ENCODE measurements at regions not wholly inside any gene's neighbourhood (a gene's known extent, or its start where the extent isn't known, plus 50 kb on each side); places are given as distances from the start of the nearest gene placed in this dataset.
"Not testable (repeated sequence)": the region's sequence is repeated elsewhere in the genome, so short reads cannot be mapped to it uniquely, and the experiment has no call there.

DNA sequence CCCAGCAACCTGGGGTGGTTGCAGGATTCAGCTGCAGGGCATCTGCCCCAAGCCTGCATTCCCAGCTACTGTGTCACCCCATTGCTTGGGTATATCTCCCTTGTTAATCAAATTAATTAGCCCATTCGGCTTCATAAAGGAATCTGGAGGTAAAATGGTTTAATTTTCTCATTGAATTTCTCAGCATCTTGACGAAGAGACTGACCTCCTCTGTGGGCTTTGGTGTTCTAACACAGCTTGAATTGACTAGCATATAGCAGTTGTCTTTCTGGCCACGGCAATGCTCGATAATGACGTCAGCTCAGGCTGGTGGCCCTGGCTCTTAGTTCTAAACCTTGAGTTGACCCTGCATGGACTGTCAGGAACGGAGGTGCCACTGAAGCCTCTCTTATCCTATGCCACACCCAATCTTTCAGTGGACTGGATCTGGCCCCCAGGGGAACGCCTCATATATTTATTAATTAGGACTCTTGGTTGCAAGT, 72.4 kb downstream of the MSX2 start:
- DNase-seq (ENCODE audit: low spot score): no peak
- TF ChIP-seq CTCF (IDR thresholded peaks at IDR 0.05; ENCODE audit: extremely low read depth, missing control alignments): no peak

- no peak for DNase-seq (ENCODE audit: low spot score)
- no peak for TF ChIP-seq CTCF (IDR thresholded peaks at IDR 0.05; ENCODE audit: extremely low read depth, missing control alignments)
These were observed 70.7 kb downstream of the MSX2 start for GRCh38 chr5:174794931-174795672.

DNA sequence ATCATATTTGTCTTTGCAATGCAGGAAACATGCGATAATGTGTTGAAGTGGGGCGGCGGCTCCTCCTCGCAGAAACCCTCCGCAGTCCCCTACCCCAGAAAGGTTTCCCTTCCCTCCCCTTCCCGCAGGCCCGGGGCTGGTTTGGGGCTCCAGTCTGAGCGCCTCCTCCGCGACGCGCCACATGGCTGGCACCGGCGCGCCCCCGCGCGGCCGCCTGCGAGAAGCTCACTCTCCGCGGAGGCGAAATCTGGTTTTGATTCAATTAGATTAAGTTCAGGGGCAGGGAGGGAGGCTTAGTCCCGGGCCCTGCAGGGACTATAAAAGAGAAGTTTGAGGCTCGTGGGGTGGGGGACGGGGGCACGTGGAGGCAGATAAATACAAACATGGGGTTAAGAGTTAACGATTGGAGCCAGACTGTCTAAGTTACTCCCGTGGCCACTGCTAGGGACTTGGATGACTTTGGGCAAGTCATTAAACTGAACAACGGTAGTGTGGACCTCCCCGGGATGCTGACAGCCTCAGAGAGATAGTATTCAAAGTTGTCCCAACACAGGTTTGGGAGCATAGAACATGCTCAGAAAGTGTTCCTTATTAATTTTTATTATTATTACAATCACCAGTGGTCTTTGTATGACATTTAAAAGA, 69.4 kb downstream of the MSX2 start:
- TF ChIP-seq CTCF (IDR thresholded peaks at IDR 0.05; ENCODE audit: extremely low read depth, missing control alignments): peak; percentile 82
- DNase-seq (ENCODE audit: low spot score): peak; percentile 71

GRCh38 chr5:174793076-174793475, 68.7 kb downstream of the MSX2 start:
- no peak for DNase-seq (ENCODE audit: low spot score)
- TF ChIP-seq CTCF (IDR thresholded peaks at IDR 0.05; ENCODE audit: extremely low read depth, missing control alignments): no peak

- not testable (repeated sequence) for DNase-seq (ENCODE audit: low spot score)
These were observed 67.9 kb downstream of the MSX2 start for GRCh38 chr5:174792265-174792664.

DNA sequence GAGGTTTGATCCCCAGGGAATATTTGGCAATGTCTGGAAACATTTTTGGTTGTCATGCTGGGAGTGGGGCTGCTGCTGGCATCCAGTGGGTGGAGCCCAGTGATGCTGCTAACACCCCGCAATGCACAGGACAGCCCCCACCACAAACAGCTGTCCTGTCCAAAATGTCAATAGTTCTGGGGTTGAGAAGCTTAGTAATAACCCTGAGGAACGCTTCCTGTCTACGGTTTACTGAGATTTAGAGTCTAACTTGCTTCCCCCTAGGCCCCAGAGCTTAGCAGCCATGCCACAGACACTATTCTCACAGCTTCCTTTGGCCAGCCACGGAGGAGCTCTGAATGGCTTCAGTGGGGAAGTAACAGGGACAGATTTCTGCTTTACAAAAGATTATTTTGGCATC, 66.5 kb downstream of the MSX2 start:
- DNase-seq (ENCODE audit: low spot score): no peak
- no peak for TF ChIP-seq CTCF (IDR thresholded peaks at IDR 0.05; ENCODE audit: extremely low read depth, missing control alignments)

DNA sequence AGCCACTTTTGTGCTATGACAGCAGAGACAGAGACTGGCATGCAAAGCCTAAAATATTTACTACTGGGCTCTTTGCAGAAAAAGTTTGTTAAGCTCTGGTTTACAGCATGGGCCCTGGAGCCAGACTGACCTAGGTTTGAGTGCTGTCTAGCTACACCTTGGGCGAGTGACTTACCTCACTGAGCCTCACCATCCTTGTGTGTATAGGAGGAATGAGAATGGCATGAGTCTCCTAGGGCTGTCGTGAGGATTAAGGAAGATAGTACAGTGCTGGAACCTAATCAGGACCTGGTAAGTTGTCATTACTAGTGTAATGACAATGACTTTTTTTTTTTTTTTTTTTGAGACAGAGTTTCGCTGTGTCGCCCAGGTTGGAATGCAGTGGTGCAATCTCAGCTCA, 65.2 kb downstream of the MSX2 start:
- no peak for TF ChIP-seq CTCF (IDR thresholded peaks at IDR 0.05; ENCODE audit: extremely low read depth, missing control alignments)
- no peak for DNase-seq (ENCODE audit: low spot score)

All from GM20000 (cell line).